ENCODE measurements at regions not wholly inside any gene's neighbourhood (a gene's known extent, or its start where the extent isn't known, plus 50 kb on each side); places are given as distances from the start of the nearest gene placed in this dataset.

DNA sequence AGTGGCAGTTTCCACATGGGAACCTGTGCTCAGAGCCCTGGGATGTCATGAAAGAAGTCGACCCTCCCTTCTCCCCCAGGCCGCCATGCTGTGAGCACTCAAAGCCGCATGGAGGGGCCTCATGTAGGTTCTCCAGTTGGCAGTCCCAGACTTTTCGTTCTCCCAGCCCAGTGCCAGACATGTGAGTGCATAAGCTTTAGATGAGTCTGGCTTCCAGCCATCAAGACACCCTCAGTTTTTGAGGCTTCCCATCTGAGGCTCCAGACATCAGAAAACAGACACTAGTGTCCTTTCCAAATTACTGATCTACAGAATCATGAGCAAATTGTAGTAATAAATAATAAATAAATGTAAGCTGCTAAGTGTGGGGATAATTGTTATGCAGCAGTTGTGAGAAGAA, 136.5 kb upstream of the AGBL1 start:
- Histone ChIP-seq H3K9me3 (ENCODE audit: control insufficient read depth, insufficient read depth, low read length) (no peaks in the 10 kb centered on the region), H3K4me1 (ENCODE audit: control insufficient read depth, insufficient read depth, low read length) (no peaks in the 10 kb centered on the region), H3K9ac (ENCODE audit: low read depth, low read length) (no peak overlapping the region), H3K27me3 (ENCODE audit: control insufficient read depth, insufficient read depth, low read length) (no peaks in the 10 kb centered on the region), H3K4me3 (ENCODE audit: low read depth, low read length) (no peak overlapping the region), H3K36me3 (ENCODE audit: control insufficient read depth, insufficient read depth, low read length) (no peaks in the 10 kb centered on the region), H3K27ac (ENCODE audit: low read depth, low read length) (no peak overlapping the region)

DNA sequence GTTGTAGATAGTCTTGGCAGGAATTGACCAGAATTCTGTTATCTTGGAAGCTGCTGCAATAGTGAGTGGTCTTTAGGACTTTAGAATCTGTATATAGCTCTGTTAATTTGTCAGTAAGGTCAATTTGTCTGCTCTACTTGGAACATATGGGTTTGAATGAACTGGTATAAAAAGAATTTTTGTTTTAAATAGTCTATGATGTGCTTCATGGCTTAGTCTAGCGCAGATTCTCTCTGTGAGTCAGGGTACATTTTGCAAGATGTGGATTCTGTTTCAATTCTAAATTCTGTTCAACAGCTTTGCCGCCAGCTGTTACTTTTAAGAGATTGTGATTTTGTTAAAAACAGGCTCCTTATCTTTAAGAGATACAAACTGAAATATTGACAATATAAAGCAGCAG, 135.9 kb upstream of the AGBL1 start:
- Histone ChIP-seq H3K36me3 (ENCODE audit: control insufficient read depth, insufficient read depth, low read length) (no peaks in the 10 kb centered on the region), H3K27ac (ENCODE audit: low read depth, low read length) (no peak overlapping the region), H3K9me3 (ENCODE audit: control insufficient read depth, insufficient read depth, low read length) (no peaks in the 10 kb centered on the region), H3K4me1 (ENCODE audit: control insufficient read depth, insufficient read depth, low read length) (no peaks in the 10 kb centered on the region), H3K4me3 (ENCODE audit: low read depth, low read length) (no peak overlapping the region), H3K9ac (ENCODE audit: low read depth, low read length) (no peak overlapping the region), H3K27me3 (ENCODE audit: control insufficient read depth, insufficient read depth, low read length) (no peaks in the 10 kb centered on the region)

DNA sequence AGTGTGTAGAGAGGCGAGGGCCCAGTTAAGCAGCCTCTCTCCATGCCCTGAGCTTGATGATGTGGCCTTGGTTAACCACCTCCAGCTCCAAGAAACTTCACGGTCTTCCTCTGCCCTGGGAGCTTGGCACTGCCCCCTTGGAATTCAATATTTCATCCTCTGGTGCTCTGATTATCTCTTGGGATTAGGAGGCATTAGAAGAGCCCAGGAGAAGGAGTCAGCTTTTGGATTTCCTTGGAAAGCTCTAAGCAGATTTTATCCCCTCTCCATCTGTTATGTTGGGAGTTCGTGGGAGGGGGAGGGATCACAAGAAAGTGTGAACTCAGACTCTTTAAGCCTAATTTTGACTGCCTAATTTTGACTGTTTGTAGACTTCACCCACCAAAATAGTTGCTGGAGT, 132.7 kb upstream of the AGBL1 start:
- Histone ChIP-seq H3K4me1 (ENCODE audit: control insufficient read depth, insufficient read depth, low read length) (no peaks in the 10 kb centered on the region), H3K36me3 (ENCODE audit: control insufficient read depth, insufficient read depth, low read length) (no peaks in the 10 kb centered on the region), H3K9me3 (ENCODE audit: control insufficient read depth, insufficient read depth, low read length) (no peaks in the 10 kb centered on the region), H3K27ac (ENCODE audit: low read depth, low read length) (no peak overlapping the region), H3K4me3 (ENCODE audit: low read depth, low read length) (no peak overlapping the region), H3K27me3 (ENCODE audit: control insufficient read depth, insufficient read depth, low read length) (no peaks in the 10 kb centered on the region), H3K9ac (ENCODE audit: low read depth, low read length) (no peak overlapping the region)

DNA sequence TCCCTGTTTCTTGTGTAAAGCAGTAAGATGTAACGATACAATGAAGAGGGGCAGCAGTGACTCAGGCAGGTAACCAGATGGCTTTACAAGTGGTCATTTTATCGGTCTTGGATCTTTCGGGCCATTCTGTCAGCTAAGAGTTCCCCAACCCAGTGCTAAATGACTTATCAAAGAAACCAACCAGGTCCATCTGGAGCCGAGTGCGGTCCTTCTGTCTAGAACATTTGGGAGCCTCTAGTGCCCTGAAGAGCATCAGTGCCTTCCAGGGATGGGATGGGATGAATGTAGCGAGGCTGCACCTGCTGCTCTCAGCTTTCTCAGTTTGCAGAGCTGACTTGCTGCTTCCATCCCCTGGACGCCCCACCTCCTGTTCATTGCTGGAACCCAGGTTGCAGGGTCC, 131.7 kb upstream of the AGBL1 start:
- Histone ChIP-seq H3K4me1 (ENCODE audit: control insufficient read depth, insufficient read depth, low read length) (no peaks in the 10 kb centered on the region), H3K27me3 (ENCODE audit: control insufficient read depth, insufficient read depth, low read length) (no peaks in the 10 kb centered on the region), H3K4me3 (ENCODE audit: low read depth, low read length) (no peak overlapping the region), H3K36me3 (ENCODE audit: control insufficient read depth, insufficient read depth, low read length) (no peaks in the 10 kb centered on the region), H3K9me3 (ENCODE audit: control insufficient read depth, insufficient read depth, low read length) (no peaks in the 10 kb centered on the region), H3K27ac (ENCODE audit: low read depth, low read length) (no peak overlapping the region), H3K9ac (ENCODE audit: low read depth, low read length) (no peak overlapping the region)

DNA sequence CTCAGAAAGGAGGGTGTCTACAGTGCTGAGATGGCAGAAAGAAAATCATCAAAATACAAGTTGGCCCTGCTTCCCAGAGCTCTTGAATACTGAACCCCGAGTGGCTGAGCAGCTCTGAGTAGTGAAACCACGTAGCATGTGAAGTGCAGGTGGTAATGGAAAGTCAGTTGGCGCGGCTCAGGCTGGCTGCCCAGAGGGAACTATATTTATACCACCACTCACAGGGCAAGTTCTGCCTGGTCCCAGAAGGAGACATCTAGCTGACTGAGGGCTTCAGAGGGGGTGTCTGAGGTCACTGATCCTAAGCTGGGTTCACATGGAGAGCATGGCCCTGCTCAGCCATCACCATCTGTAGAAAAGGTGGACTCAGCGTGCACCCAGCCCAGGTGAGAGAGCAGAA, 129.6 kb upstream of the AGBL1 start:
- H3K4me1 ChIP-seq (ENCODE audit: control insufficient read depth, insufficient read depth, low read length) = no peaks in the 10 kb centered on the region
- no peaks in the 10 kb centered on the region for H3K9me3 ChIP-seq (ENCODE audit: control insufficient read depth, insufficient read depth, low read length)
- H3K36me3 ChIP-seq (ENCODE audit: control insufficient read depth, insufficient read depth, low read length) = no peaks in the 10 kb centered on the region
- H3K27me3 ChIP-seq (ENCODE audit: control insufficient read depth, insufficient read depth, low read length) = no peaks in the 10 kb centered on the region
- no peak overlapping the region for H3K27ac ChIP-seq (ENCODE audit: low read depth, low read length)
- no peak overlapping the region for H3K4me3 ChIP-seq (ENCODE audit: low read depth, low read length)
- no peak overlapping the region for H3K9ac ChIP-seq (ENCODE audit: low read depth, low read length)

DNA sequence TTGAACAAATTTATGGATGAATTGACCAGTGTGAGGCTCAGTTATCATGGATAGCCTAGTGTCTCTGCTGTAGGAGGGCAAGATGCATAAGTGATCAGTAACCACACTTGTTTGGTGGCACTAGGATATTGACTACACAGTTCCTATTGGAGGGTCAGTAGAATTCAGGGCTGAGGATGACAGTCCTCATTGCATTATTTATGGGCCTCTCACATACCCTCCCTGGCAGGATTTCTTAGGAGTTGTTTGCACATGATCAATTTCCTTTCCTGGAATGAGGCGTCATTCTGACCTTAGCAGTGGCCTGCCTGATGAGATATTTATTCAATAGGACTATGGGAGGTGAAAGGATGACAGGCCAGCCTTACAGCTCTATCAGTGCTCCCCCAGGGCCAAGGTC, 125.1 kb upstream of the AGBL1 start:
- no peaks in the 10 kb centered on the region for H3K36me3 ChIP-seq (ENCODE audit: control insufficient read depth, insufficient read depth, low read length)
- no peak overlapping the region for H3K27ac ChIP-seq (ENCODE audit: low read depth, low read length)
- no peak overlapping the region for H3K9ac ChIP-seq (ENCODE audit: low read depth, low read length)
- no peaks in the 10 kb centered on the region for H3K4me1 ChIP-seq (ENCODE audit: control insufficient read depth, insufficient read depth, low read length)
- H3K27me3 ChIP-seq (ENCODE audit: control insufficient read depth, insufficient read depth, low read length) = no peaks in the 10 kb centered on the region
- no peaks in the 10 kb centered on the region for H3K9me3 ChIP-seq (ENCODE audit: control insufficient read depth, insufficient read depth, low read length)
- no peak overlapping the region for H3K4me3 ChIP-seq (ENCODE audit: low read depth, low read length)

DNA sequence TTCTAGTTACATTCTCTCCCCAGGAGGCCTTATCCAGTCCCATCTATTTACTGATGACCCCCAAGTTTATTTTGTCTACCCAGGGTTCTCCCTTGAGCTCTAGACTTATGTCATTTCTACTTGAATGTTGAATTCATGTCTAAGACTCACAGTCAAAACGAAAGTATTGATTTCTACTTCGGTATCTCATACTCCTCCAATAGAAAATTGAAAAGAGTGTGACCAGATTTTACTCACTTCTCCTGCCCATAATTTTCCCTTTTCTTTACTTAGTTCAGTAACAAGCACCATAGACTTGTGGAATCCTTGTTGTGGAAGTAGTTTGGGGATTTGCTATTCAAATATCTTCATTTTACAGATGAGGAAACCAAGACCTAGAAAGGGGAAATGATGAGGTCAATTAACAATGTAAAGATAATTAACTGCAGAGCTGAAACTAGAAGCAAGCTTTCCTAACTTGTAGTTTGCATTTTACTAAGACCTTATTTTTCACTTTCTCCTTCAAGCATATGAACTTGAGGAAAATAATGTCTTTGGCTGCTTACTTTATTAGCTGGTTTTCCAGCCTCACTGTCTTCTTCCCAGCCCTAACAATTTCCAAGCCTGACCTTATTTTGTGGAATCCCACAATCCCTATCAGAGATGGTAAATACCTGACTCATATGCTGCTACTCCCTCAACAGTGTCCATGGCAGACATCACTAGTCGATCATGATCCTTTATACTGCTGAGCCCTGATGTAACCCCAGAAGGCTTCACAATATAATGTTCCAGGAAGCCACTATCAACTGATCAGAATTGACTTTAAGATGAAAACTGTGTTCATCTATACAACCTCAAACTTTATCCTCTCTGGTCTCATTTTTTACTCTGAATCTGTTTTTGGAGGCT, 123.9 kb upstream of the AGBL1 start:
- Histone ChIP-seq H3K9ac (ENCODE audit: low read depth, low read length) (no peak overlapping the region), H3K27ac (ENCODE audit: low read depth, low read length) (no peak overlapping the region), H3K9me3 (ENCODE audit: control insufficient read depth, insufficient read depth, low read length) (no peaks in the 10 kb centered on the region), H3K36me3 (ENCODE audit: control insufficient read depth, insufficient read depth, low read length) (no peaks in the 10 kb centered on the region), H3K4me1 (ENCODE audit: control insufficient read depth, insufficient read depth, low read length) (no peaks in the 10 kb centered on the region), H3K27me3 (ENCODE audit: control insufficient read depth, insufficient read depth, low read length) (no peaks in the 10 kb centered on the region), H3K4me3 (ENCODE audit: low read depth, low read length) (no peak overlapping the region)

DNA sequence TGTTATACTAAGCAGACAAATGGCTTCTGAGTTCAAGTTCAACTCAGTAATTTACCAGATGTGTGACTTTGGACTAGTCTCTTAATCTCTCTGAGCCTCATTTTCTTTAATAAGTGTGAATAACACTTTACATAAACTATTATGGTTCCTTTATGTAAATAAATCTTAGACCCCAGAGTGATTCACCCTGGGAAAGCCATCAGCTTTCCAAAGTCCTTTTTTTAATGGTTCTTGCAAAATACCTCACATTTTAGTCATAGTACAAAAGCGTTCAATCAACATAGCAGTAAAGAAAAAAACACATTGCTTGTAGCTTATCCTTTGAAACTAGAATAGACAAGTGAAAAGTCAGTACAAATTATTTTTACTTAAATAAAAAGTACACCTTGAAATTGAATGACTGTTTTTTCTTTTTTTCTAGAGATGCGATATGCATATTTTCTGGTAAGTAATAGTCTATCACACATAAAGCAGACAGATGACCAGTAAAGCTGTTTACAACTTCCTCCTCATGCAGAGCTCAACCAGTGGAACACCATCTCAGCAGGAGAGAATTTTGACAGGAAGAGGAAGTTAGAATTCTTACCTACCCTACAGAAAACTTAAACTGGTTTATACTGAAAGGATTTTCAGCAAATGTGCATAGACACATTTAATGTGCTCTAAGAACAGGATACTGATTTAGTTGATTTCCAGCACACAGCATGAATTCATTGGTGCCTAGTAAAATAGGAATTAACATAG, 123.0 kb upstream of the AGBL1 start:
- Histone ChIP-seq H3K27ac (ENCODE audit: low read depth, low read length) (no peak overlapping the region), H3K27me3 (ENCODE audit: control insufficient read depth, insufficient read depth, low read length) (no peaks in the 10 kb centered on the region), H3K4me1 (ENCODE audit: control insufficient read depth, insufficient read depth, low read length) (no peaks in the 10 kb centered on the region), H3K4me3 (ENCODE audit: low read depth, low read length) (no peak overlapping the region), H3K9me3 (ENCODE audit: control insufficient read depth, insufficient read depth, low read length) (no peaks in the 10 kb centered on the region), H3K9ac (ENCODE audit: low read depth, low read length) (no peak overlapping the region), H3K36me3 (ENCODE audit: control insufficient read depth, insufficient read depth, low read length) (no peaks in the 10 kb centered on the region)

DNA sequence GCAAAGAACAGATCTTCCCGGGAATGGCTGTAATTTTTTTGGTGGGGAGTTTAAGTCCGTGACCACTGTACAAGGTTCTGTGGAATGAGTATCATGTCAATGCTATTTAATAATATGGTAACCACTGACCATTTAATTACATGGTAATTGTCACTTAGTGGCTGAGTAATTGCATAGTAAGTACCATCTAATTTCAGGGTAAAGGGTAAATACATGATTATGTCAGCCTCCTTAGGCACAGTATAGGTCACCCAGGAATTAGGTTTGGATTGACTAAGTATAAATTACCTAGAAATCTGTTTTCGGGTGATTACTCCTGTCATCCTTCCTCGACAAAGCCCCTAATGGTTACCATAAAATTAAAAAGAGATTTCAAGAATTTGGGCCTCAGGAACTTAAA, 120.1 kb upstream of the AGBL1 start:
- Histone ChIP-seq H3K27ac (ENCODE audit: low read depth, low read length) (no peak overlapping the region), H3K4me1 (ENCODE audit: control insufficient read depth, insufficient read depth, low read length) (no peaks in the 10 kb centered on the region), H3K4me3 (ENCODE audit: low read depth, low read length) (no peak overlapping the region), H3K9ac (ENCODE audit: low read depth, low read length) (no peak overlapping the region), H3K27me3 (ENCODE audit: control insufficient read depth, insufficient read depth, low read length) (no peaks in the 10 kb centered on the region), H3K36me3 (ENCODE audit: control insufficient read depth, insufficient read depth, low read length) (no peaks in the 10 kb centered on the region), H3K9me3 (ENCODE audit: control insufficient read depth, insufficient read depth, low read length) (no peaks in the 10 kb centered on the region)

DNA sequence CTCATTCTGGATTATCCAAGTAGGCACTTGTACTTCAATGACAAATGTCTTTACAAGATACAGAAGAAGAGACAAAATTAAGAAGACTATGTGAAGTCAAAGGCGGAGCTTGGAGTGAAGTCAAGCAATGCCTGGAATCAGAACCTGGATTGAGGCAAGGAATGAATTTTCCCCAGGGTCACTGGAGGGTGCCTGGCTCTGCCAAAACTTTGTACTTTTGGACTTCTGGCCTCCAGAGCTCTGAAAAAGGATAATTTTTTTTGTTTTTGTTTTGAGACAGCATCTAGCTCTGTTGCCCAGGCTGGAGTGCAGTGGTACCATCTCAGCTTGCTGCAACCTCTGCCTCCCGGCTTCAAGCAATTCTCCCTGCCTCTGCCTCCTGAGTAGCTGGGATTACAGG, 119.3 kb upstream of the AGBL1 start:
- no peaks in the 10 kb centered on the region for H3K9me3 ChIP-seq (ENCODE audit: control insufficient read depth, insufficient read depth, low read length)
- H3K4me1 ChIP-seq (ENCODE audit: control insufficient read depth, insufficient read depth, low read length) = no peaks in the 10 kb centered on the region; the same call in 1 of the 2 replicates
- H3K4me3 ChIP-seq (ENCODE audit: low read depth, low read length) = no peak overlapping the region

DNA sequence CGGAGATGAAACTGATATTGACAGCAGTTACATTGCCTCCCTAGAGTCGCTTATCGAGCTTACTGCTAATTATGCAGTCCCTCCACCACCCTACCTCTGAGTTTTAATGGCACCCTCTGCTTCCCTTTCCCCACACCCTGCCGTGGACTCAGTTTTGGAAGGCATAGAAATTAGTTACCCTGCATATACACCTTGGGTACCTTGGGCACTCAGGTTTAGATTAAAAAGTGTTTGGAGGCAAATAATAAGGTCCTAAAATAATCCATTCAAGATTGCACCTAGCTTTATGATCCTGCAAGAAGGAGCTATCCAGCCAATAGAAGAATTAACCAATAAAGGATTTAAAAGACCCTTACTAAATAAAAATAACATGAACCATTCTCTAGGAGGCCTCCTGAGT, 117.8 kb upstream of the AGBL1 start:
- Histone ChIP-seq H3K9ac (ENCODE audit: low read depth, low read length) (no peak overlapping the region), H3K4me3 (ENCODE audit: low read depth, low read length) (no peak overlapping the region), H3K27ac (ENCODE audit: low read depth, low read length) (no peak overlapping the region), H3K4me1 (ENCODE audit: control insufficient read depth, insufficient read depth, low read length) (no peaks in the 10 kb centered on the region; the same call in 1 of the 2 replicates), H3K27me3 (ENCODE audit: control insufficient read depth, insufficient read depth, low read length) (no peaks in the 10 kb centered on the region), H3K36me3 (ENCODE audit: control insufficient read depth, insufficient read depth, low read length) (no peaks in the 10 kb centered on the region), H3K9me3 (ENCODE audit: control insufficient read depth, insufficient read depth, low read length) (no peaks in the 10 kb centered on the region)

More for the DNA sequence above, 119.3 kb upstream of the AGBL1 start:
- H3K27me3 ChIP-seq (ENCODE audit: control insufficient read depth, insufficient read depth, low read length) = no peaks in the 10 kb centered on the region
- no peak overlapping the region for H3K9ac ChIP-seq (ENCODE audit: low read depth, low read length)
- no peak overlapping the region for H3K27ac ChIP-seq (ENCODE audit: low read depth, low read length)
- no peaks in the 10 kb centered on the region for H3K36me3 ChIP-seq (ENCODE audit: control insufficient read depth, insufficient read depth, low read length)
